GM12865 (cell line): ENCODE measurements at regions not wholly inside any gene's neighbourhood (a gene's known extent, or its start where the extent isn't known, plus 50 kb on each side); places are given as distances from the start of the nearest gene placed in this dataset.

ENCODE experiments used
- DNase-seq: peaks from one replicate; pipeline ENCODE4 v3.0.0; 2010; ENCODE audit warnings: low read depth
- H3K4me3 ChIP-seq: 2 replicates; pipeline ENCODE4 v1.5.1; 2011; ENCODE audit warnings: mild to moderate bottlenecking, low read depth, low read length, control low read depth
- CTCF ChIP-seq: IDR thresholded peaks from 2 replicates; pipeline ENCODE4 v1.5.1; 2011; ENCODE audit warnings: low read length, control low read depth, low read depth, inconsistent platforms; ENCODE audit not compliant: insufficient read depth; ENCODE audit errors: missing control alignments

- H3K4me3 ChIP-seq: no peak overlapping the region
- DNase-seq: no peak
- TF ChIP-seq CTCF: no peak
Observed at GRCh38 chr6:22706651-22707050, 137.3 kb downstream of the HDGFL1 start.

GRCh38 chr6:22708469-22708868, 139.1 kb downstream of the HDGFL1 start:
- TF ChIP-seq CTCF: no peak
- DNase-seq: no peak
- H3K4me3 ChIP-seq: no peak overlapping the region

GRCh38 chr6:22709803-22710202, 140.4 kb downstream of the HDGFL1 start:
- DNase-seq: no peak
- TF ChIP-seq CTCF: no peak
- no peak overlapping the region for H3K4me3 ChIP-seq

GRCh38 chr6:22716721-22717120, 147.4 kb downstream of the HDGFL1 start:
- DNase-seq: no peak
- no peak overlapping the region for H3K4me3 ChIP-seq
- no peak for TF ChIP-seq CTCF

- H3K4me3 ChIP-seq: no peak overlapping the region
- DNase-seq: no peak
- TF ChIP-seq CTCF: no peak
Observed at GRCh38 chr6:22717915-22718314, 148.5 kb downstream of the HDGFL1 start.

GRCh38 chr6:22722913-22723312, 153.5 kb downstream of the HDGFL1 start:
- TF ChIP-seq CTCF: no peak
- DNase-seq: no peak
- H3K4me3 ChIP-seq: no peak overlapping the region

- no peak for TF ChIP-seq CTCF
- no peak overlapping the region for H3K4me3 ChIP-seq
- no peak for DNase-seq
Observed at GRCh38 chr6:22726966-22727365, 157.6 kb downstream of the HDGFL1 start.
